GM08714 (cell line): ENCODE measurements at regions not wholly inside any gene's neighbourhood (a gene's known extent, or its start where the extent isn't known, plus 50 kb on each side); places are given as distances from the start of the nearest gene placed in this dataset.
"Not testable (repeated sequence)": the region's sequence is repeated elsewhere in the genome, so short reads cannot be mapped to it uniquely, and the experiment has no call there.

Experiments
- H3K4me3 ChIP-seq: fragments of 200-500 bp; sonication (Bioruptor generic); 2 replicates; pipeline ENCODE4 v1.5.1; 2014; ENCODE audit warnings: mild to moderate bottlenecking, low read length, inconsistent platforms
- ZNF274 ChIP-seq: IDR thresholded peaks from 2 replicates; pipeline ENCODE4 v1.6.1; 2012; ENCODE audit warnings: mild to moderate bottlenecking, low read depth, low read length

DNA sequence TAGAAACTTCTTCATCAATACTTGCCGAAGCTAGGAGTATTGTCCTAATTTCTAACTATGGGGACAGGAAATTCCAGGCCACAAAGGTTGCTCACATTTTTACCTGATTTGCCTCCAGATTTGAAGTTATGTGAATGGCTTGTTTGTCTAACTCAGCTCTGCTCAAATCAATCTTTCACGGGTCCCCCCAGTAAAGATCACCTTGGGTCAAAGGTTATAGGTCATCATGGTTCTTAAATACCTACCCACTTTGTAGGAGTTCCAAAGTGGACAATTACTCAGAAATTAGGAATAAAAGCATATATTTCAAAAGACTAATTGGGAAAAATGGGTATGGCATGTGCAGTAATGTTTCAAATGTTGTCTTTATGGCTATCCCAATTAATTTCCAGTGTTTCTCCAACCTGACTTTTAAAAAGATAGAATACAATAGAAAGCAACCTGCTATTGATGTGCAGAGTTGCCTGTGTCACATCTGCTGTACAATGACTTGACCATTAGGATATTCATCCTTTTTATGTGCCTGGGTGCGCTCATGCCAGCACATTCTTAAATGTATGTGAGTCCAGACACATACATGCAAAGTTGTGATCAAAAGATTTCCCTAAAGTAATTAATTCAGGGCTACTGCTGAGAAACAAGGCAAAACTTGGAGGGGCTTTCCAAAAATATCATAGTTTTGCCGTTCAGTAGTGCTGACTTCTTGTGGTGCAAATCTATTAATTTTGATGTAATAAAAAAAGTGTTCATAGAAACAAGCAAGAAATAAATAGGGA is 126.1 kb downstream of the MYCN start:
- no peak overlapping the region for H3K4me3 ChIP-seq
- no peak for TF ChIP-seq ZNF274

DNA sequence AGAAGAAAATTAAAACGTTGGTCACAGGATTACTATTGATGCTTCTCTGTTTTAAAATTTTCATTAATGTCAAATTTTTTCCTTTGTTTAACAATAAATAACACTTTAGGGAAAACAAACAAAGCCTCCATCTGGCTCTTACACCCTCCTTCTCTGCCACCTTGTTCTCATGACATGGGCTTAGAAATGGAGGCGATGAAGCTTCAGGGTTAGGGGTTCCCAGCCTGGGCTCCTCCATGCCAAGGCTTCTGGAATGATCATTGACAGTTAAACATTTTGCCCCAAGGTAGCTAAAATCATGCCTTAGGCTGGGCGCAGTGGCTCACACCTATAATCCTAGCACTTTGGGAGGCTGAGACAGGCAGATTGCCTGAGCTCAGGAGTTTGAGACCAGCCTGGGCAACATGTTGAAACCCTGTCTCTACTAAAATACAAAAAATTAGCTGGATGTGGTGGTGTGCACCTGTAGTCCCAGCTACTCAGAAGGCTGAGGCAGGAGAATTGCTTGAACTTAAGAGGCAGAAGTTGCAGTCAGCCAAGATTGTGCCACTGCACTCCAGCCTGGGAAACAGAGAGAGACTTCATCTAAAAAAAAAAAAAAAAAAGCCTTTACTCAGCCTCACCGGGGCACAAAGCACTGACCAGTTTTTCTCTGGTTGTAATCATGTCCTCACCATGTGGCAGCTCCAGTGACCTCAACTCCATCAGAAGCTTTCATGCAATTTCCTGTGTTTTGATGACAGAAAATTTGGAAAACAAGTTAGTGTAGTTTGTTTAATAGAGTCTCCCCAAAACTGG is 125.1 kb downstream of the MYCN start:
- not testable (repeated sequence) for H3K4me3 ChIP-seq

DNA sequence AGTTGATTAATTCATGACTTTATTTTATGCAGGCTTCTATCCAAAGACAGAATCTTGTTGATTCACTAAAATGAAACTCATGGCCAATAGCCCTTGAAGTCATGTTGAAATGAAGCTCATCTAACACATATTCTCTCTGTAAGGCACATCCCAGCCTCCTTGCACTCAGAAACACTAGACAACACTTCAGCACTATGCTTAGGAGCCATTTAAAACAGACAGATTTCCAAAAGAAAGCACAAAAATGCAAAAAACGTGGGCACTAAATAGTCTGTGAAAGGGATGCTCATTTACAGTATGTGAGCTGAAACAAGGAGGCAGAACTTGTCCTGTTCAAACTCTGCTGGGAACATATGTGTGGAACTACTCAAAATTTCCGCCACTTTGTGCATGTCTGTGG is 124.4 kb downstream of the MYCN start:
- TF ChIP-seq ZNF274: no peak
- no peak overlapping the region for H3K4me3 ChIP-seq

DNA sequence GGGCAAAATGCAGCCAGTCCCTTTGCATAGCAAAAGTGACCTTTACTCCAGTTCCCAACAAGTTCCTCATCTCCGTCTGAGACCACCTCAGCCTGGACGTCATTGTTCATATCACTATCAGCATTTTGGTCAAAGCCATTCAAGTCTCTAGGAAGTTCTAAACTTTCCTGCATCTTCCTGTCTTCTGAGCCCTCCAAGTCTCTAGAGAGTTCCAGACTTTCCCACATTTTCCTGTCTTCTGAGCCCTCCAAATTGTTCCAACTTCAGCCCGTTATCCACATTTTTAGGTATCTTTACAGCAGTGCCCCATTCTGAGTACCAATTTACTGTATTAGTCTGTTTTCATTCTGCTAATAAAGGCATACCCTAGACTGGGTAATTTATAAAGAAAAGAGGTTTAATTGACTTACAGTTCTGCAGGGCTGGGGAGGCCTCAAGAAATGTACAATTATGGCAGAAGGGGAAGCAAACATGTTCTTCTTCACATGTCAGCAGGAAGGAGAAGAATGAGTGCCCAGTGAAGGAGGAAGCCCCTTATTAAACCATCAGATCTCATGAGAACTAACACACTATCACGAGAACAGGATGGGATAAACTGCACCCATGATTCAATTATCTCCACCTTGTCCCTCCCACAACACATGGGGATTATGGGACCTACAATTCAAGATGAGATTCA is 123.7 kb downstream of the MYCN start:
- no peak for TF ChIP-seq ZNF274

GRCh38 chr2:16063251-16063850 is 123.0 kb downstream of the MYCN start:
- TF ChIP-seq ZNF274: no peak
- no peak overlapping the region for H3K4me3 ChIP-seq

More for the DNA sequence above, 123.7 kb downstream of the MYCN start:
- no peak overlapping the region for H3K4me3 ChIP-seq

GRCh38 chr2:16062471-16063250 is 122.3 kb downstream of the MYCN start:
- no peak for TF ChIP-seq ZNF274
- no peak overlapping the region for H3K4me3 ChIP-seq

GRCh38 chr2:16061441-16062217 is 121.3 kb downstream of the MYCN start:
- no peak overlapping the region for H3K4me3 ChIP-seq
- TF ChIP-seq ZNF274: no peak

DNA sequence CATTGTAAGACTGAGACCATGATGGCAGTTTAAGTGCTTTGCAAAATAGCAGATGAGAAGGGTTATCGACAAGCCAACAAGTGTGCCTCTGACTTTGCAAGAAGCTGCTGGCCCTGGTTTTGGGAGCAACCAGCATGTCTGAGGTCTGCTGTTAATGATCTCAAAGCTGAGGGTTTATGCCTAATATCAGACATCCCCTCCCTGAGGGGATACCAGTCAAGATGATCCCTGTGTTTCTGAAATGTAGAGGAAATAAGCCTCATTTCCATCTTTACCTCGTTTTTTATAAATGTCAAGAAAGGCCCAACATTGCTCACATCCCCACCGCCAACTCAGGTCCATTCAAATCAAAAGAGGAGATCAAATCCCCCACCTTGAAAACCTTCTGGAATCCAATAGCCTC is 120.6 kb downstream of the MYCN start:
- no peak for TF ChIP-seq ZNF274
- H3K4me3 ChIP-seq: no peak overlapping the region

GRCh38 chr2:16060125-16060935 is 120.0 kb downstream of the MYCN start:
- no peak overlapping the region for H3K4me3 ChIP-seq
- TF ChIP-seq ZNF274: no peak

DNA sequence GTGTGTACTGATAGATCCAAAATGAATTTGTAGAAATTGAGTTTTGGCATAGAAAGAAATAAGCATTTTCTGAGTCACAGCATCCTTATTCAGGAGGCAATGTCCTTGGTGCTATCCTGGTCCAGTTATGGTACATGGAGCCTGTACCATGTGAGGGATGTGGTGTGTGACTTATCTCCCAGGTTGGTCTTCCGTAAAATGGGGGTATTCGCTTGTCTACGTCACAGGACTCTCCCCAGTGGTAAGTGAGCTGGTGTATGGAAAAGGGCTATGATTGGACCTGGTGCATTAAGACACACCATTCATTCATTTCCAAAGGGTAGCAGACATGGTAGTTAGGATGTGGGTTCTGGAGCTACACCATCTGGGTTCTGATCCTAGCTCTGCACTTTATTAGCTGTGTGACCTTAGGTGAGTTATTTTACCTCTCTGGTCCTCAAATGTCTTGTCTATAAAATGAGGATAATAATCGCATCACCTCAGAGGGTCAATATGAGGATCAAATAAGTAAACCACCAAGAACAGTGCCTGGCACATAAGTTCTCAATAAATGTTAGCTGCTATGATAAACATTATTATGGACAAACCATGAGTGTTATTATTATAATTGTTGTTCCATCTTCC is 119.2 kb downstream of the MYCN start:
- no peak for TF ChIP-seq ZNF274

GRCh38 chr2:16058747-16059358 is 118.5 kb downstream of the MYCN start:
- H3K4me3 ChIP-seq: no peak overlapping the region
- no peak for TF ChIP-seq ZNF274

More for the DNA sequence above, 119.2 kb downstream of the MYCN start:
- H3K4me3 ChIP-seq: no peak overlapping the region
